ENCODE measurements at regions not wholly inside any gene's neighbourhood (a gene's known extent, or its start where the extent isn't known, plus 50 kb on each side); places are given as distances from the start of the nearest gene placed in this dataset.

DNA sequence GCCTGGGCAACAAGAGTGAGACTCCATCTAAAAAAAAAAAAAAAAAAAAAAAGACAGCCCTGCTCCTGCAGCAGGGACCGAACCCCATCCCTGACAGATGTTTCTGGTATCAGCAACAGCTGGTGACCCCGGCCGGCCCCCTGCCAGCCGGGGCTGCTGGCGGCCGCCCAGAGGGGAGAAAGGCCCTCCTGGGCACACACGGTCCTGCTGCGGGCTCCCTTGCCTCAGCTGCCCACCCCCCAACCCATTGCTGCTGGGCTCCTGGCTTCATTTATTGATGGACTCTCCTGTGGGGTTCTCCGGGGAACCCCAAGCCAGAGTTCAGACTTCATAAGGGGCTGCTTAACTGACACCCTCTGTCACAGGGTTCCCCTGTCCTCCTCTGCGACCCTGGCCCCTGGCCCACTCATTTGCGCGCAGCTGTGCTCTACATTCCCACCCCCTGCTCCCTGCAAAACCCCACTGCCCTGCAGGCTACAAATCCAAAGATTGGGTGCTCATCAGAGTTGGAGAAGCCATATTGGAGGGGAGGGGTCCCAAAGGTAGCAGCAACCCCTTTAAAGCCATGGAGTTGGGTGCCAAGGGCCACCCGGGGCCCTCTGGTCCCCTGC lies 103.6 kb upstream of the RTL1 start:
- TF ChIP-seq TAF1 (IDR thresholded peaks at IDR 0.05; ENCODE audit: borderline replicate concordance, low read depth, low read length) (no peak), POLR2A (IDR thresholded peaks at IDR 0.05; ENCODE audit: low read depth, low read length) (no peak), POLR2AphosphoS5 (IDR thresholded peaks at IDR 0.05; ENCODE audit: low read depth, low read length) (no peak)

All from GM12892 (cell line).